ENCODE measurements at regions not wholly inside any gene's neighbourhood (a gene's known extent, or its start where the extent isn't known, plus 50 kb on each side); places are given as distances from the start of the nearest gene placed in this dataset.

- Histone ChIP-seq H3K4me1 (ENCODE audit: insufficient read depth, low read length, poor library complexity, severe bottlenecking) (no peaks in the 10 kb centered on the region), H3K27me3 (ENCODE audit: insufficient read depth, low read length, poor library complexity, severe bottlenecking) (no peaks in the 10 kb centered on the region), H3K4me2 (ENCODE audit: low read depth, low read length, poor library complexity, severe bottlenecking) (no peak overlapping the region), H3K9ac (ENCODE audit: low read depth, low read length, poor library complexity, severe bottlenecking) (no peak overlapping the region), H3K4me3 (ENCODE audit: low read length, poor library complexity, severe bottlenecking) (no peak overlapping the region), H3K79me2 (ENCODE audit: insufficient read depth, low read length) (no peaks in the 10 kb centered on the region), H2AFZ (ENCODE audit: low read length) (no peak overlapping the region), H3K9me2 (replicated peaks; ENCODE audit: low read depth, low read length) (no peaks in the 10 kb centered on the region), H3K9me3 (ENCODE audit: insufficient read depth, low read depth, low read length) (no peaks in the 10 kb centered on the region), H4K20me1 (ENCODE audit: insufficient read depth, low read length, poor library complexity, severe bottlenecking) (no peaks in the 10 kb centered on the region), H3K36me3 (ENCODE audit: insufficient read depth, low read length) (no peaks in the 10 kb centered on the region), H3F3A (ENCODE audit: low read depth) (no peaks in the 10 kb centered on the region)
- TF ChIP-seq CTCF (conservative IDR thresholded peaks at IDR 0.05; ENCODE audit: low read length) (no peak), EZH2phosphoT487 (IDR thresholded peaks at IDR 0.05; ENCODE audit: borderline replicate concordance) (no peak)
These were observed 537.1 kb upstream of the ST8SIA4 start for GRCh38 chr5:101440173-101440572.

- no peak overlapping the region for H3K4me2 ChIP-seq (ENCODE audit: low read depth, low read length, poor library complexity, severe bottlenecking)
- H2AFZ ChIP-seq (ENCODE audit: low read length), result no peak overlapping the region
- TF ChIP-seq CTCF (conservative IDR thresholded peaks at IDR 0.05; ENCODE audit: low read length) (no peak), EZH2phosphoT487 (IDR thresholded peaks at IDR 0.05; ENCODE audit: borderline replicate concordance) (no peak)
- H3K4me3 ChIP-seq (ENCODE audit: low read length, poor library complexity, severe bottlenecking), result no peak overlapping the region
- no peaks in the 10 kb centered on the region for H3K9me3 ChIP-seq (ENCODE audit: insufficient read depth, low read depth, low read length)
- no peaks in the 10 kb centered on the region for H3K79me2 ChIP-seq (ENCODE audit: insufficient read depth, low read length)
- no peaks in the 10 kb centered on the region for H3K4me1 ChIP-seq (ENCODE audit: insufficient read depth, low read length, poor library complexity, severe bottlenecking)
- H3F3A ChIP-seq (ENCODE audit: low read depth), result no peaks in the 10 kb centered on the region
- no peaks in the 10 kb centered on the region for H3K36me3 ChIP-seq (ENCODE audit: insufficient read depth, low read length)
- no peaks in the 10 kb centered on the region for H3K9me2 ChIP-seq (replicated peaks; ENCODE audit: low read depth, low read length)
- H4K20me1 ChIP-seq (ENCODE audit: insufficient read depth, low read length, poor library complexity, severe bottlenecking), result no peaks in the 10 kb centered on the region
- H3K9ac ChIP-seq (ENCODE audit: low read depth, low read length, poor library complexity, severe bottlenecking), result no peak overlapping the region
- H3K27me3 ChIP-seq (ENCODE audit: insufficient read depth, low read length, poor library complexity, severe bottlenecking), result no peaks in the 10 kb centered on the region
These were observed 534.3 kb upstream of the ST8SIA4 start for GRCh38 chr5:101437351-101437750.

- H3K4me1 ChIP-seq (ENCODE audit: insufficient read depth, low read length, poor library complexity, severe bottlenecking), result no peaks in the 10 kb centered on the region
- no peak overlapping the region for H3K4me2 ChIP-seq (ENCODE audit: low read depth, low read length, poor library complexity, severe bottlenecking)
- no peaks in the 10 kb centered on the region for H3K9me2 ChIP-seq (replicated peaks; ENCODE audit: low read depth, low read length)
- TF ChIP-seq EZH2phosphoT487 (IDR thresholded peaks at IDR 0.05; ENCODE audit: borderline replicate concordance) (no peak), CTCF (conservative IDR thresholded peaks at IDR 0.05; ENCODE audit: low read length) (no peak)
- H2AFZ ChIP-seq (ENCODE audit: low read length), result no peak overlapping the region
- H3K27me3 ChIP-seq (ENCODE audit: insufficient read depth, low read length, poor library complexity, severe bottlenecking), result no peaks in the 10 kb centered on the region
- H4K20me1 ChIP-seq (ENCODE audit: insufficient read depth, low read length, poor library complexity, severe bottlenecking), result no peaks in the 10 kb centered on the region
- H3K9me3 ChIP-seq (ENCODE audit: insufficient read depth, low read depth, low read length), result no peaks in the 10 kb centered on the region
- no peaks in the 10 kb centered on the region for H3K36me3 ChIP-seq (ENCODE audit: insufficient read depth, low read length)
- no peaks in the 10 kb centered on the region for H3F3A ChIP-seq (ENCODE audit: low read depth)
- H3K79me2 ChIP-seq (ENCODE audit: insufficient read depth, low read length), result no peaks in the 10 kb centered on the region
- no peak overlapping the region for H3K4me3 ChIP-seq (ENCODE audit: low read length, poor library complexity, severe bottlenecking)
- no peak overlapping the region for H3K9ac ChIP-seq (ENCODE audit: low read depth, low read length, poor library complexity, severe bottlenecking)
These were observed 532.7 kb upstream of the ST8SIA4 start for GRCh38 chr5:101435768-101436167.
